ENCODE measurements at regions not wholly inside any gene's neighbourhood (a gene's known extent, or its start where the extent isn't known, plus 50 kb on each side); places are given as distances from the start of the nearest gene placed in this dataset.

- DNase-seq (ENCODE audit: low spot score): no peak
Observed at GRCh38 chr12:98437806-98438595, 77.4 kb upstream of the TMPO start.

- no peak for DNase-seq (ENCODE audit: low spot score)
Observed at GRCh38 chr12:98438656-98439230, 76.6 kb upstream of the TMPO start.

- DNase-seq (ENCODE audit: low spot score): no peak
Observed at GRCh38 chr12:98439471-98439951, 75.9 kb upstream of the TMPO start.

DNA sequence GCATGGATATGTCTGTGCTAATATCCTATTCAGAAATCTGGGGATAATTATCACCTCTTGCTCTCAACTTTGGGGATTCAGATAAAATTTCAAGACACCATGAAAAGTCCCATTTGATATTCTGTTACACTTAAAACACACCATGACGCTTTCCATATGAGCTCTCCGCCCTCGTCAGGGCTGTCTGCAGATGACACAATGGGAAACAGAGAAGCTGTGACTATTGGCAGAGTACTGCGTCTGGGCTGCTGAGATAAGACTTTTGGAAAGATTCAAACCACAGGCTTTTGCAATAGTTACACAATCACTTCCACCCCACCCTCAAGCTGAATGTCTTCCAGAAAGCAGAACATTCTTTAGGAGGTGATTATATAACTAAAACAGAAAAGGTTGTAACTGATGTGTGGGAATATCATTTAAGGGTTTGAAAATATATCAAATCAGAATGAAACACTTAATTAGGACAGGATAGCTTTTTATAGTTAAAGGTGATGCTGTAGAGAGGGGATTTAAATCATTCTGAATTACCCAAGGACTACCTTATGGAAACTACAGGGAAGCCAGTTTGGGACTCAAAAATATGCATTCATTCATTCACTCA, 75.3 kb upstream of the TMPO start:
- DNase-seq (ENCODE audit: low spot score): no peak

GRCh38 chr12:98446060-98446459, 69.3 kb upstream of the TMPO start:
- DNase-seq (ENCODE audit: low spot score): no peak

GRCh38 chr12:98446682-98447081, 68.7 kb upstream of the TMPO start:
- no peak for DNase-seq (ENCODE audit: low spot score)

DNA sequence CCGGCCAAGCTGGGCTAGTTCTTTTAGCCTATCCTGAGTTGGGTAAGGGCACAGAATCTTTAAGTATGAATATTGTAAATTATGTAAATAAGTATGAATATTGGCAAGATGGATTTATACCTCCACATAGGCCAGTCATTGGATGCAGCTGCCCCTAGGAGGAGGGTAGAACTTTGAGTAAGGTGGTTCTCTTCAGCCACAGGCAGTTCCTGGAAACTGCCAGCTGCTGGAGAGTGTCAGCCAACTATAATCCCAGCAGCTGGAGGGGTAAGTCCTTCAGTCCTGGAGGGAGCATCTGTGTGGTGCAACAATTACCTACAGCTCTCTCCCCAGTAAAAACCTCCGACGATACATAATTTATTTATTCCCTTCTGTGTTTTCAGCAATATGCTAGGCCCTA, 65.8 kb upstream of the TMPO start:
- DNase-seq (ENCODE audit: low spot score): no peak

DNA sequence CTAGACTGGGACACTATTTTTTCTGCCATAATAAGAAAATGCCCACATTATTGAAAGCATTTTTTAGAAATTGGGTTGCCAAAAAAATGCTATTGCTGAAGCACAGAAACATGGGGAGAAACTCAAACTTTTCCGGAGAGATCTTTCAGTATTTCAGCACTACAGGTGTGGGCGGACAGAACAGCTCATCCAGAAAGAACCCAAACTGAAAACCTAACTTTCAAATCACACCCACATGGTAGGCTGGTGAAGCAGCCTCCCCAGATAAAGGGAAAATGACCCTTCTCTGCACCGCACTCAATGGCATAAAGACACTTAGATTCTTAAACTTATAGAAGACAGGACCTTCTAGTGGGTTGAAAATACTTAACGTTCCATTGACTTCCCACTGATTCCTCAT, 62.3 kb upstream of the TMPO start:
- DNase-seq (ENCODE audit: low spot score): no peak

DNA sequence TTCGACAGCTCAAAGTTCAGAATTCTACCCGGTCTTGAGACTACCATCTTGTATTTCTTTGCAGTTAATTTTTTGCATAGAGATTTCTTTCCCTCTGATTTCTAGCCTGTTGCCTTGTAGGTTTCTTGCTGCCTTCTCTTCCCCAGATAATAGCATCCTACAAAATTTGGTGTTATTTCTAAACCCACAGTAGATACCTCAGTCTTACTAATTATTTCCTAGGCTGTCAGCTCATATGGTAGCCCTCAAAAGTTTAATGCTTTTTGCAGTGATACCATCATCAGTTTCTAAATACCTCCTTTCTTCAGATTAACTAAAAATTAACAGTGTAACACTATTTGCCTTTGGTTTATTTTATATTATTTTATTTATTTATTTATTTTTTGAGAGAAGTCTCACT, 61.9 kb upstream of the TMPO start:
- no peak for DNase-seq (ENCODE audit: low spot score)

GRCh38 chr12:98456041-98456440, 59.3 kb upstream of the TMPO start:
- DNase-seq (ENCODE audit: low spot score): no peak

DNA sequence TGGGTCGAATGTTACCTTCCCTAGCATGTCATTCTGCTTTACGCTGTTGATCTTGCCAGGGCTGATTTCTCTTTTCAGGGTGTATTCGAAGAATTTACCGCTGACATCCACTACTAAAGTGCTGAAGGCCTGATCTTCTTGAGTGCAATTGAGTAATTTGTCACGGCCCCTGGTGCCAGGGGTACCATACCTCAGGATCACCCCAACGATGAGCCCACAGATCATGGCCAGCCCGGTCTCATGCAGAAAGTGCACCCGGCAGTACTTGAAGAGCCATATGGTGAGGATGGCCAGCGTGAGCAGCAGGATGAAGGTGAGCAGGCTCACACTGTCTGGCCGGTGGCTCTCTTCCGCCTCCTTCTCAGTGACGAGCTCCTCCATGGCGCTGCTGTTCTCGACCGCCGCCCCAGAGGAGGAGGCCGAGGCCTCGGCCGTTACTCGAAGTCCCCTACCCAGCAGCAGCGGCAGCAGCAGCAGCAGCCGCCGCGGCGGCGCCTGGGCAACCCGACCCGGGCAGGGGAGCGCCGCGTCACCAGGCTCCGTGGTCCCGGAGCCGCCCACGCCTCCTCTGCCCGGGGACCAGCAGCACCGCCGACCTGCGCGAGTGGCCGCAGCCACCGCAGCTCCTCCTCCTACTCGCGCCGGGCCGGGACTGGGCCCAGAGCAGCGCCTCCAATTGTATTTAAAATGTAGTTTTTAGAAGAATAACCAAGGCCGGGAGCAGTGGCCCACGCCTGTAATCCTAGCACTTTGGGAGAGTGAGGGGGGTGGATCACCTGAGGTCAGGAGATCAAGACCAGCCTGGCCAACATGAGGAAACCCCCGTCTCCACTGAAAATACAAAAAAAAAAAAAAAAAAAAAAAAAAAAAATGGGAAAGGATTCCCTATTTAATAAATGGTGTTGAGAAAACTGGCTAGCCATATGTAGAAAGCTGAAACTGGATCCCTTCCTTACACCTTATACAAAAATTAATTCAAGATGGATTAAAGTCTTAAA, 58.5 kb upstream of the TMPO start:
- peak; percentile 53 for DNase-seq (ENCODE audit: low spot score)

GRCh38 chr12:98464190-98464589, 51.2 kb upstream of the TMPO start:
- no peak for DNase-seq (ENCODE audit: low spot score)

- DNase-seq (ENCODE audit: low spot score): no peak
Observed at GRCh38 chr12:98465505-98465904, 49.9 kb upstream of the TMPO start.
